ENCODE measurements at regions not wholly inside any gene's neighbourhood (a gene's known extent, or its start where the extent isn't known, plus 50 kb on each side); places are given as distances from the start of the nearest gene placed in this dataset.

- no peak for DNase-seq (ENCODE audit: extremely low read depth, low read depth)
These were observed 742.3 kb downstream of the TNS3 start for GRCh38 chr7:46839651-46840050.

- DNase-seq (ENCODE audit: extremely low read depth, low read depth) = no peak
These were observed 743.4 kb downstream of the TNS3 start for GRCh38 chr7:46838463-46838862.

GRCh38 chr7:46835556-46835955, 746.4 kb downstream of the TNS3 start:
- no peak for DNase-seq (ENCODE audit: extremely low read depth, low read depth)

GRCh38 chr7:46834921-46835320, 747.0 kb downstream of the TNS3 start:
- DNase-seq (ENCODE audit: extremely low read depth, low read depth) = no peak

GRCh38 chr7:46833197-46833596, 748.7 kb downstream of the TNS3 start:
- DNase-seq (ENCODE audit: extremely low read depth, low read depth) = no peak

- DNase-seq (ENCODE audit: extremely low read depth, low read depth) = no peak
These were observed 749.8 kb downstream of the TNS3 start for GRCh38 chr7:46832136-46832535.

- DNase-seq (ENCODE audit: extremely low read depth, low read depth) = no peak
These were observed 762.1 kb downstream of the TNS3 start for GRCh38 chr7:46819819-46820218.

- no peak for DNase-seq (ENCODE audit: extremely low read depth, low read depth)
These were observed 767.2 kb downstream of the TNS3 start for GRCh38 chr7:46814516-46815250.

- DNase-seq (ENCODE audit: extremely low read depth, low read depth) = no peak
These were observed 769.7 kb downstream of the TNS3 start for GRCh38 chr7:46812101-46812675.

GRCh38 chr7:46811529-46811928, 770.4 kb downstream of the TNS3 start:
- DNase-seq (ENCODE audit: extremely low read depth, low read depth) = no peak

- no peak for DNase-seq (ENCODE audit: extremely low read depth, low read depth)
These were observed 770.9 kb downstream of the TNS3 start for GRCh38 chr7:46810986-46811385.

GRCh38 chr7:46809886-46810285, 772.0 kb downstream of the TNS3 start:
- no peak for DNase-seq (ENCODE audit: extremely low read depth, low read depth)

GRCh38 chr7:46806856-46807255, 775.1 kb downstream of the TNS3 start:
- no peak for DNase-seq (ENCODE audit: extremely low read depth, low read depth)

- no peak for DNase-seq (ENCODE audit: extremely low read depth, low read depth)
These were observed 779.4 kb downstream of the TNS3 start for GRCh38 chr7:46802479-46802878.

- DNase-seq (ENCODE audit: extremely low read depth, low read depth) = no peak
These were observed 790.7 kb downstream of the TNS3 start for GRCh38 chr7:46791188-46791587.

- DNase-seq (ENCODE audit: extremely low read depth, low read depth) = no peak
These were observed 794.9 kb downstream of the TNS3 start for GRCh38 chr7:46786995-46787394.

- DNase-seq (ENCODE audit: extremely low read depth, low read depth) = no peak
These were observed 795.5 kb downstream of the TNS3 start for GRCh38 chr7:46786221-46786954.

GRCh38 chr7:46784732-46785131, 797.2 kb downstream of the TNS3 start:
- peak; percentile 11 for DNase-seq (ENCODE audit: extremely low read depth, low read depth)

GRCh38 chr7:46781901-46782439, 799.9 kb downstream of the TNS3 start:
- DNase-seq (ENCODE audit: extremely low read depth, low read depth) = no peak

GRCh38 chr7:46776790-46777189, 805.1 kb downstream of the TNS3 start:
- DNase-seq (ENCODE audit: extremely low read depth, low read depth) = no peak

GRCh38 chr7:46775776-46776175, 806.1 kb downstream of the TNS3 start:
- DNase-seq (ENCODE audit: extremely low read depth, low read depth) = no peak

- DNase-seq (ENCODE audit: extremely low read depth, low read depth) = no peak
These were observed 806.9 kb downstream of the TNS3 start for GRCh38 chr7:46775020-46775419.

All from NCI-H460 (cell line).